GM12873 (cell line): ENCODE measurements at regions not wholly inside any gene's neighbourhood (a gene's known extent, or its start where the extent isn't known, plus 50 kb on each side); places are given as distances from the start of the nearest gene placed in this dataset.

ENCODE experiments used
- TF ChIP-seq, protein P1 (sequence below): IDR thresholded peaks from 2 replicates; pipeline ENCODE4 v1.5.1; 2012; ENCODE audit warnings: low read depth, mild to moderate bottlenecking, moderate library complexity, low read length, control low read depth; ENCODE audit not compliant: insufficient read depth; ENCODE audit errors: missing control alignments

DNA sequence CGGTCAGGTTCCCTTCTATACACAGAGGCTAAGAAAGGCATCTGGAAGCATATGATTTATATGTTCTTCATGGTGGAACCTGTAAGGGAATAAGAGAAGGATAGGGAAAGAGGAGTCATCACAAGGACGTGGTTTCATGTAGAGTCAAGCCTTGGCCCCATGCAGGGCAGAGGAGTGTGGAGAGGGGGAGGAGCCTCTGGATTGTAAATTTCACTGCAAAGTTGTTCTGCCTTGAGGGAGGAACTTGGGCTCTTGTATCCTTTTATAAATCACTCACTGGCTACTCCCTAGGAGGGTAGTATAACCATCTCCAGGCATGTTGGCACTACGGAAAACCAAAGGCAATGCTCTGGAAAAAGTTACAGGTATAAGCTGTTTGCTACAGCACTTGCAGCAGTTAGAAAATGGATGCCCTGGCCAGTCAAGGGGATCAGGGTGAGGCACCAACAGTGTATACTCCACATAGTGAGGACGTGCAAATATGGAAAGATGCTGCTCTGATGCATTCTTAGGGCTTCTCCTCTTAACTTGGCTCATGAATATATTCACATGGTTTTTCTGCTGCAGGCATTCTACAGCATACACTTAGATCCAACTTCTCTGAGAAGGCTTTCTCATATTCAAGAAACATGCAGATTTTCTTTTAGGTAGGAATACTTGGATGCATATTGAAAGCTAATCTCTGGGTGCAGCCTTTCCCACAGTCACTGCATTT, 60.3 kb upstream of the ZNF81 start:
- TF ChIP-seq, protein P1, sequence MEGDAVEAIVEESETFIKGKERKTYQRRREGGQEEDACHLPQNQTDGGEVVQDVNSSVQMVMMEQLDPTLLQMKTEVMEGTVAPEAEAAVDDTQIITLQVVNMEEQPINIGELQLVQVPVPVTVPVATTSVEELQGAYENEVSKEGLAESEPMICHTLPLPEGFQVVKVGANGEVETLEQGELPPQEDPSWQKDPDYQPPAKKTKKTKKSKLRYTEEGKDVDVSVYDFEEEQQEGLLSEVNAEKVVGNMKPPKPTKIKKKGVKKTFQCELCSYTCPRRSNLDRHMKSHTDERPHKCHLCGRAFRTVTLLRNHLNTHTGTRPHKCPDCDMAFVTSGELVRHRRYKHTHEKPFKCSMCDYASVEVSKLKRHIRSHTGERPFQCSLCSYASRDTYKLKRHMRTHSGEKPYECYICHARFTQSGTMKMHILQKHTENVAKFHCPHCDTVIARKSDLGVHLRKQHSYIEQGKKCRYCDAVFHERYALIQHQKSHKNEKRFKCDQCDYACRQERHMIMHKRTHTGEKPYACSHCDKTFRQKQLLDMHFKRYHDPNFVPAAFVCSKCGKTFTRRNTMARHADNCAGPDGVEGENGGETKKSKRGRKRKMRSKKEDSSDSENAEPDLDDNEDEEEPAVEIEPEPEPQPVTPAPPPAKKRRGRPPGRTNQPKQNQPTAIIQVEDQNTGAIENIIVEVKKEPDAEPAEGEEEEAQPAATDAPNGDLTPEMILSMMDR, result no peak

DNA sequence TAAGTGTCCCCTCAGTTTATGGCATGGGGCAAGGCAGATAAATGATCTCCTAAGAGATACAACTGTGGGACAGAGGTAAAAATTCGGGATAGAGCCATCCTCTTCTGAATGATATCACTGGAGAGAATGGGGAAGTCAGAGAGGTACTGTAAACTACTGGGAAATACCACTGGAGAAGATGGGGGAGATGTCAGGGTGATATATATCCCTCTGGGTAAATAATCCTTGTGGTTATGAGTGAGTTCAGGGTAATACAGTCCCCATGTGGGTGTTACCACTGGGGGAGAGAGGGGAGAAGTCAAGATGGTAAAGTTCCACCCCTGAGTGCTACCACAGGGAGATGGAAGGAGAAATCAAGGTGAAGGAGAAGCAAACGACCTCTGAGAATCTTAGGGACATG, 63.9 kb upstream of the ZNF81 start:
- TF ChIP-seq, protein P1, result no peak

DNA sequence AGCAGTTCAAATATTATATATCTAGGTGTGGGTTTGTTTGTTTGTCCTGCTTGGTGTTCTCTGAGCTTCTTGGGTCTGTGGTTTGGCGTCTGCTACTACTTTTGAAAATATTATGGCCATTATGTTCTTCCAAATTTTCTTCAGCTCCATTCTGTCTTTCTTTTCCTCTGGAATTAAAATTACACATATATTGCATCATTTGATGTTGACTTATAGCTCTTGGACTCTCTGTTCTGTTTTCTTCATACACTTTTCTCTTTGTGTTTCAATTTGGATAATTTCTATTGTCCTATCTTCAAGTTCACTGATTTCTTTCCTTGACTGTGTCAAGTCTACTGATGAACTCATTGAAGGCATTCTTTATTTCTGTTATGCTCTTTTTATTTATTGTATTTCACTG, 65.2 kb upstream of the ZNF81 start:
- TF ChIP-seq, protein P1, result no peak

DNA sequence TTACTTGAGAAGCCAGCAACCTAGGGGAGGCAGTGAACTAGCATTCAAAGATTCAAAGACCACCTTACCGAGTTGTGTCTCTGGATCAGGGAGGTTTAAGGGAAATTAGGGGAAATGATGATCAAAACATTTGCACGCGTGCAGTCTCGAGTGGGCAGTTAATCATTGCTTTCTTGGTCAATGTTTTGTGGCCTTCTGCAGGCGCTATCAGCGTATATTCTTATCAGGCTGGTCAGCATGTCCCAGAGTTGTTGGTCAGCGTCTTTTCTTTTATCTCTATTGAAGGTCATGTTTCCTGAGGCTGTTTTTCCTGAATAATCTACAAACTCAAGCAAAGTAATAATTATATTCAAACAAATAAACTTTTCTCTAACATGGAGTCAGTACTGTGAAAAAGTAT, 84.0 kb upstream of the ZNF81 start:
- TF ChIP-seq, protein P1, result no peak

DNA sequence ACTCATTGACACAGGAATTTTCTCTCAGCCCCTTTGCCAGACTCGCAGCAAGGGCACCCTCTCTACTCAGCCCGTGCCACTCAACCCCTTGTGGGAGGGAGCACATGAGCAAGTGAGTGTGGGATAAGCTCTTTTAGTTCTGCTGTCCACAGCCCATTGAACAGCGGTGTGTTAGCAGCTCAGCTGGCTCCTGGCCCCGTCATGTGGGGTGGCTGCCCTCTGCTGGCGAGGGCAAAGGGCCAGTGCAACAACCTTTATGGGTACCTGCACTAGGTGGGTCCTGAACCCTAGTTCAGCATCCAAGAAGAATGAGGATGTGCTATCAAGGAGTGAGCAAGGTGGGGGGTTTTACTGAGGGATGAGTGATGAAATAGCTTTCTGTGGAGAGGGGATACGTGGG, 85.0 kb upstream of the ZNF81 start:
- TF ChIP-seq, protein P1, result peak; percentile 53

DNA sequence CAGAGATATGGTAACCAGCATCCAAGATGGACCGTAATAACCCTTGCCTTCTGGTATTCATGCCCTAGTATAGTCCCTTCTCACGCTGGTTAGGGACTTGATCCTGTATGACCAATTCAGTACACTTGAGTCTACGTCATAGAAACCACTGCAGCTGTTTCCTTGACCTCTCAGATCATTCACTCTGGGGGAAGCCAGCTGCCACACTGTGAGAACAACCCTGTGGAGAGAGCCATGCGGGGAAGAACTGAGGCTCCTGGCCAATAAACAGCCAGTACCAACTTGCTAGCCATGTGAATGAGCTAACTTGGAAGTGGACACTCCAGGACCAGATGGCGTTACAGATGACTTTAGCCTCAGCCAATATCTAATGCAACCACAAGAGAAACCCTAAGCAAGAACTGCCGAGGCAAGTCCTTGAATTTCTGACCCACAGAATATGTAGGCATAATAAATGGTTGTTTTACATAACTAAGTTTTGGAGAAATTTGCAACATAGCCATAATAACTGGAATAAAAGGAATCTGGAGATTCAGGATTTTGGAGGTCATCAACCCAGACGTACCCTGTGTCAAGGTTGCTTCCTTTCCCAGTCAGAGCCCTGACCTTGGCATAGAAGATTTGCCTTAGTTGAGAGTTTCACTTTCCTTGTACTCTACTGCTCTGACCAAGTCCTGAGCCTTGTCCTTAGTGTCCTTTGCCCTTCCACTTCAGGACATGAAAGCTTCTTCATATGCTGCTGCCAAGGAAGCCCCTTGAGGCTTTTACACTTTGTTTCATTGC, 87.3 kb upstream of the ZNF81 start:
- TF ChIP-seq, protein P1, result no peak

DNA sequence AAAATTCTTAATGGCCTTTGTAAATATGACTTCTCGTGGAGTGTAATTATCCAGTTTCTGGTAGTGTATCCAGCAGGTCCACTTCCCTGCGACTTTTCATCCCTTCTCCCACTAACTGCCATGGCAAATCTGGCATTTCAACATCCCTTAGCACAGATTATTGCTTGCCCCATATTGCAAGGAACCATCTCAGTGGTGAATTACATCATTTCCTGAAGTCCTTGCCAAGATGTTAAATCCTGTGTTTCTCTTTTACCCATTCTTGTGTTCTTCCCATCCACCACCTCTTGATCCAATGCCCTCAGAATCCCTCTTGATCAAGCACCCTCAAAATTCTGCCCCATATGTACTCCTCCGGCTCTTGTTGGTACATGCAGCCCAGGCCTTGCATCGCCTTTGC, 88.1 kb upstream of the ZNF81 start:
- TF ChIP-seq, protein P1, result no peak
